ENCODE measurements at regions not wholly inside any gene's neighbourhood (a gene's known extent, or its start where the extent isn't known, plus 50 kb on each side); places are given as distances from the start of the nearest gene placed in this dataset.

DNA sequence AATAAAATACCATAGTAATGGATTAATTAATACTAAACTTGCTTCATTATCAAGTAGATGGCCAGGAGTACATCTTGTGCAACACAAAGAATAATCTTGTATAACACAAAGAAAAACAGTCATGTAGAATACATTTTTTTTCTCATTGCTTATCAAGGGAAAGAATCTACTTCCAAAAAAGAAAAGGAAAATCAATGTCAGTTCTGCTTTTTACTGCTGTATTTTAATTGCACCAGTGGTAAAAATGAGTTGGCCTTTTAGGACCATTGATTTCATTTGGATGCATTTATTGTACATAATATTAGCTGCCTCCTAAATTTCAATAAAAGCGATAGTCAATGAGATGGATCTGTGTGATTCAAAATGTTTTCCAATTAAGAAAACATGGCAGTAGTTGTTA lies 96.9 kb upstream of the BTBD3 start:
- Histone ChIP-seq H3K27me3 (ENCODE audit: insufficient read depth, low read length) (peaks cover 65% of the 10 kb centered on the region), H3K4me3 (ENCODE audit: low read length) (no peak overlapping the region), H3K9me3 (ENCODE audit: insufficient read depth, low read depth, low read length) (no peaks in the 10 kb centered on the region)

DNA sequence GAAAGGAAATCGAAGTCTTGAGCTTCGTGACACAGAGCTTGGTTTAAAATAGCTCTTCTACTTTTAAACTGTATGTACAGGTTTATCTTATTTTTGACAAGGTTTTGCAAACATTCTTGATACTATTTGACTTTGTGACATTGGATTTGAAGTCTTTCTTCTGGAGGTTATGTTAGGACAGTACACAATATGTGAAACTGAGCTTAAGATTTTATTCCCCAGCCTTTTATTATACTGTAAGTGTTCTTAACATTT lies 95.2 kb upstream of the BTBD3 start:
- Histone ChIP-seq H3K4me3 (ENCODE audit: low read length) (no peak overlapping the region), H3K27me3 (ENCODE audit: insufficient read depth, low read length) (peaks cover 77% of the 10 kb centered on the region), H3K9ac (ENCODE audit: low read depth, low read length) (no peak overlapping the region), H3K4me1 (ENCODE audit: insufficient read depth, low read length) (no peaks in the 10 kb centered on the region), H3K9me3 (ENCODE audit: insufficient read depth, low read depth, low read length) (no peaks in the 10 kb centered on the region), H3K36me3 (ENCODE audit: insufficient read depth, low read depth, low read length) (no peaks in the 10 kb centered on the region), H3K27ac (ENCODE audit: low read length) (no peak overlapping the region)

More for the DNA sequence above, 96.9 kb upstream of the BTBD3 start:
- H3K9ac ChIP-seq (ENCODE audit: low read depth, low read length), result no peak overlapping the region
- no peaks in the 10 kb centered on the region for H3K4me1 ChIP-seq (ENCODE audit: insufficient read depth, low read length)
- H3K27ac ChIP-seq (ENCODE audit: low read length), result no peak overlapping the region
- no peaks in the 10 kb centered on the region for H3K36me3 ChIP-seq (ENCODE audit: insufficient read depth, low read depth, low read length)

DNA sequence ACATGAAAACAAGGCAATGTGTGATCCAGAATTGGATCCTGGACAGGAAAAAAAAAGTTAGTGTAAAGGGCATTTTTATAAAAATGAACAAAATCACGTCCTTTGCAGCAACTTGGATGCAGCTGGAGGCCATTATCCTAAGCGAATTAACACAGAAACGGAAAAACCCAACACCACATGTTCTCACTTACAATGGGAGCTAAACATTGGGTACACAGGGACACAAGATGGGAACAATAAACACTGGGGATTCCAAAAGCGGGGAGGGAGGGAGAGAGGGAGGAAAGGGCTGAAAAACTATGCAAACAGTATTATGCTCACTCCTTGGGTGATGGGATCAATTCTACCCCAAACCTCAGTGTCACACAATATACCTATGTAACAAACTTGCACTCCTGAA lies 91.4 kb upstream of the BTBD3 start:
- Histone ChIP-seq H3K4me1 (ENCODE audit: insufficient read depth, low read length) (no peaks in the 10 kb centered on the region), H3K36me3 (ENCODE audit: insufficient read depth, low read depth, low read length) (no peaks in the 10 kb centered on the region), H3K9me3 (ENCODE audit: insufficient read depth, low read depth, low read length) (no peaks in the 10 kb centered on the region), H3K9ac (ENCODE audit: low read depth, low read length) (no peak overlapping the region), H3K27me3 (ENCODE audit: insufficient read depth, low read length) (peaks cover 51% of the 10 kb centered on the region), H3K27ac (ENCODE audit: low read length) (no peak overlapping the region), H3K4me3 (ENCODE audit: low read length) (no peak overlapping the region)

DNA sequence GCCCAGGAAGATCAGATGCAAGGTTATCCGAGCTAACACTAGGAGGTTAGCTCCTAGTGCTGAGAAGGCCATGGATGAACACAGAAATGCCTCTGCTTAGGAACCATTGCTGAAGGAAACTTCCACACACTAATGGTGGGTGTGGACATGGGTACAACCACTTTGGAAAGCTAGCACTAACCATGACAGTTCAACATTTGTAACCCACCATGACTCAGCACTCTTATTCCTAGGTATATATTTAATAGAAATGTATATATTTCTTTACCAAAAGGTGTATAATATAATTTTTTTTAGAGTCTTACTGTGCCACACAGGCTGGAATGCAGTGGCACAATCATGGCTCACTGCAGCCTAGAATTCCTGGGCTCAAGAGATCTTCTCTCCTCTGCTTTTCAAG lies 85.3 kb upstream of the BTBD3 start:
- Histone ChIP-seq H3K27ac (ENCODE audit: low read length) (no peak overlapping the region), H3K9ac (ENCODE audit: low read depth, low read length) (no peak overlapping the region), H3K9me3 (ENCODE audit: insufficient read depth, low read depth, low read length) (no peaks in the 10 kb centered on the region), H3K4me3 (ENCODE audit: low read length) (no peak overlapping the region), H3K27me3 (ENCODE audit: insufficient read depth, low read length) (peaks cover 2% of the 10 kb centered on the region; the same call in 1 of the 2 replicates), H3K36me3 (ENCODE audit: insufficient read depth, low read depth, low read length) (no peaks in the 10 kb centered on the region), H3K4me1 (ENCODE audit: insufficient read depth, low read length) (no peaks in the 10 kb centered on the region)

DNA sequence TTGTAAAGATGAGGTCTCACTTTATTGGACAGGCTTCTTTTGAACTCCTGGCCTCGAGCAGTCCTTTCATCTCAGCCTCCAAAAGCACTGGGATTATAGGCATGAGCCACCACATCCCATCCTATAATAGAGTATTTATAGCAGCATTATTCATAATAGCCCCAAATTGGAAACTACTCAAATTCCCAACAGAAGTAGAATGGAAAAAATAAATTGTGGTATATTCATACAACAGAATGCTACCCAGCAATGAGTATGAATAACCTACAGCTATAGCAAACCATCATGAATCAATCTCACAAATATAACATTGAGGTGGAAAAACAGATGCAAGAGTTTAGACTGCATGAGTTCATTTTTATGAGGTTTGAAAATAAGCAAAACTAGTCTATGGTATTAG lies 84.8 kb upstream of the BTBD3 start:
- Histone ChIP-seq H3K9ac (ENCODE audit: low read depth, low read length) (no peak overlapping the region), H3K27me3 (ENCODE audit: insufficient read depth, low read length) (no peaks in the 10 kb centered on the region), H3K4me1 (ENCODE audit: insufficient read depth, low read length) (no peaks in the 10 kb centered on the region), H3K27ac (ENCODE audit: low read length) (no peak overlapping the region), H3K36me3 (ENCODE audit: insufficient read depth, low read depth, low read length) (no peaks in the 10 kb centered on the region), H3K9me3 (ENCODE audit: insufficient read depth, low read depth, low read length) (no peaks in the 10 kb centered on the region), H3K4me3 (ENCODE audit: low read length) (no peak overlapping the region)

DNA sequence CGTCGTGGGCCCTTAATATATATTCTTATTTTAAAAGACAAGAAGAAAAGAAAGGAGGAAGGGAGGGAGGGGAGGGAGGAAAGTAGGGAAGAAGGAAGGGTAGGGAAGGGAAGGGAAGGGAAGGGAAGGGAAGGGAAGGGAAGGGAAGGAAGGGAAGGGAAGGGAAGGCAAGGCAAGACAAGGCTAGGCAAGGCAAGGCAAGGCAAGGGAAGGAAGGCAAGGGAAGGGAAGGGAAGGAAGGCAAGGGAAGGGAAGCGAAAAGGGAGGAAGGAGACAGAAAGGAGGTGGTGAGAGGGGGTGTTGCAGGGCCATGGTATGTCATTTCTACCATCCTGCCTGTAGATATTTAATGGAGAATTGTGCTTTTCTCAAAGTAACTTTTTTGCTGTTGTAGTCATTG lies 83.9 kb upstream of the BTBD3 start:
- Histone ChIP-seq H3K27me3 (ENCODE audit: insufficient read depth, low read length) (no peaks in the 10 kb centered on the region), H3K27ac (ENCODE audit: low read length) (no peak overlapping the region), H3K36me3 (ENCODE audit: insufficient read depth, low read depth, low read length) (no peaks in the 10 kb centered on the region)

DNA sequence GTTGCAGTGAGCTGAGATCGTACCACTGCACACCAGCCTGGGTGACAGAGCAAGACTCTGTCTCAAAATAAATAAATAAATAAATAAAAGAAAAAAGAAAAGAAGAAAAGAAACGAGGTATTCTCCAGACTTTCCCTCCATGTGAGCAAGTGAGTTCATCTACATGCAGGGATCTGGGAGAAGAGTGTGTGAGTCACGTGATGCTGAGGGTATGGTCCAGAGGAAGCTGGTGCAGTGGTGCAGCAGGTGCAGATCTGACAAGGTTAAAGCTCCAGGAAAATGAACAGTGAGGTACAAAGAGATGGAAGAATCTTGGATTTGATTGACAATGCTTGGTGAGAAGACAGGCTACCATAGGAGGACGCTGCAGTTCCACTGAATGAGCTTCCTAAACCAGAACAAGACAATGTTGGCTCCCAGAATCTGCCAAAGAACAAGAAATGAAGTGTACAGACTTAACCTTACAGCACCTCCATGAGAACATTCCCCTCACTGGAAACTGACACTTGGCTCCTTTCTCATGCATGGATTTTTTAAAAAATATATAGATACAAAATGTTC lies 79.5 kb upstream of the BTBD3 start:
- Histone ChIP-seq H3K9ac (ENCODE audit: low read depth, low read length) (no peak overlapping the region), H3K36me3 (ENCODE audit: insufficient read depth, low read depth, low read length) (no peaks in the 10 kb centered on the region), H3K9me3 (ENCODE audit: insufficient read depth, low read depth, low read length) (no peaks in the 10 kb centered on the region), H3K27me3 (ENCODE audit: insufficient read depth, low read length) (no peaks in the 10 kb centered on the region), H3K27ac (ENCODE audit: low read length) (no peak overlapping the region), H3K4me1 (ENCODE audit: insufficient read depth, low read length) (no peaks in the 10 kb centered on the region), H3K4me3 (ENCODE audit: low read length) (no peak overlapping the region)

More for the DNA sequence above, 83.9 kb upstream of the BTBD3 start:
- Histone ChIP-seq H3K9me3 (ENCODE audit: insufficient read depth, low read depth, low read length) (no peaks in the 10 kb centered on the region), H3K9ac (ENCODE audit: low read depth, low read length) (no peak overlapping the region), H3K4me1 (ENCODE audit: insufficient read depth, low read length) (no peaks in the 10 kb centered on the region), H3K4me3 (ENCODE audit: low read length) (no peak overlapping the region)

DNA sequence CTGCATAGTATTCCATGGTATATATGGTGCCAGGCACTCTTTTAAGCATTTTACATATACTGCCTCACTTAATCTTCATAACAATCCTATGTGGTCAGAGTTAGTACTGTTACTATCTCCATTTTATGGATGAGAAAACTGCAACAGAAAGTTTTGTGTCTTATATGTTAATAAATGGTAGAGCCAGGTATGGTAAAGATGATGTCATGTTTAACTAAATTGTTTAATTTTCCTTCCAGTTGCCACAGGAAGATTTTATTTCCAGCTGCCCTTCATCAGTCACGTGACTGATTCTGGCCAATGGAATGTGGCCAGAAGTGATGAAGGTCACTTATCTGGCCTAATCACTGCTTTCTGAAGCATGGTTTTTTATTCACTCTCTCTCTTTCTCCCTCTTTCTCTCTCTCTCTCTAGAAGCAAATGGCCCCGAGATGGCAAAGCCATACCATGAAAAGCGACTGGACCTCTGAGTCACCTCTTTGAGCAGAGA lies 75.7 kb upstream of the BTBD3 start:
- no peak overlapping the region for H3K4me3 ChIP-seq (ENCODE audit: low read length)
- no peak overlapping the region for H3K9ac ChIP-seq (ENCODE audit: low read depth, low read length)
- H3K27ac ChIP-seq (ENCODE audit: low read length), result no peak overlapping the region
- H3K36me3 ChIP-seq (ENCODE audit: insufficient read depth, low read depth, low read length), result no peaks in the 10 kb centered on the region
- no peaks in the 10 kb centered on the region for H3K4me1 ChIP-seq (ENCODE audit: insufficient read depth, low read length)
- no peaks in the 10 kb centered on the region for H3K9me3 ChIP-seq (ENCODE audit: insufficient read depth, low read depth, low read length)
- no peaks in the 10 kb centered on the region for H3K27me3 ChIP-seq (ENCODE audit: insufficient read depth, low read length)

DNA sequence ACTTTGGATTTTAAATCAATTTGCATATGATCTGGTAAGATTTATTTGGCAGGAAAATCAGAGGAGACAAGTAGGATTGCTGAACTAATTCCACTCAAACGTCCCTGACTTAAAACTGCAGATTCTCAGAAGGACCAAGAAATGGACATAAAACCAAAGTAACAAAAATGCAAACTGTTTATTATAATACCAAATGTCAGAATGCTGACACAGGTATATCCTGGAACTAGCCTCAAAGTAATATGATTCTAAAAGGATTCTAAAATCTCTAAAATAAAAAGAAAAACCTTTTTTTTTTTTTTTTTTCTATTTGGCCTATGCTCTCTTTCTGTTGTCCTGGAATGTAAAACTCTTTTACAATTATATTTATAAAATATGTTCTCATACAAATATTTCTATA lies 74.4 kb upstream of the BTBD3 start:
- Histone ChIP-seq H3K27me3 (ENCODE audit: insufficient read depth, low read length) (no peaks in the 10 kb centered on the region), H3K4me3 (ENCODE audit: low read length) (no peak overlapping the region), H3K9me3 (ENCODE audit: insufficient read depth, low read depth, low read length) (no peaks in the 10 kb centered on the region), H3K27ac (ENCODE audit: low read length) (no peak overlapping the region), H3K36me3 (ENCODE audit: insufficient read depth, low read depth, low read length) (no peaks in the 10 kb centered on the region), H3K4me1 (ENCODE audit: insufficient read depth, low read length) (no peaks in the 10 kb centered on the region), H3K9ac (ENCODE audit: low read depth, low read length) (no peak overlapping the region)

DNA sequence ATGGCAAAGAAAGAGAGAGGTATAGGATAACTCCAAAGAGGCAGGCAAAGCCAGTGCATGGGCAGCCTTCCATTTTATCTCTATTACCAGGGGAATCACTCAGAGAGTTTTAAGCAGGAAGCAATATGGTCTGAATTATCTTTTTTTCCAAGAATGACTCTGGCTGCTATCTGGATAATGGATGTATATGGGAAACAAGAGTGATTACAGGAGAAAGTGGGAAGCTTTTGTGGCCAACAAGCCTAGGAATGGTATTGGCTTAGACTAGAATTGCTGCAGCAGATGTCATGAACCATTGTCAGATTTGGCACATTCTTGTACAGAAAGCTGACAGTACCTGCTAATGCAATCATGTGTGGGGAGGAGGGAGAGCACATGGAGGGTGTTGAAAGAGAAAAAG lies 73.0 kb upstream of the BTBD3 start:
- no peaks in the 10 kb centered on the region for H3K9me3 ChIP-seq (ENCODE audit: insufficient read depth, low read depth, low read length)
- no peaks in the 10 kb centered on the region for H3K27me3 ChIP-seq (ENCODE audit: insufficient read depth, low read length)
- no peaks in the 10 kb centered on the region for H3K36me3 ChIP-seq (ENCODE audit: insufficient read depth, low read depth, low read length)
- no peak overlapping the region for H3K27ac ChIP-seq (ENCODE audit: low read length)
- no peak overlapping the region for H3K4me3 ChIP-seq (ENCODE audit: low read length)
- no peak overlapping the region for H3K9ac ChIP-seq (ENCODE audit: low read depth, low read length)
- H3K4me1 ChIP-seq (ENCODE audit: insufficient read depth, low read length), result peaks cover 4% of the 10 kb centered on the region; the same call in 1 of the 2 replicates

DNA sequence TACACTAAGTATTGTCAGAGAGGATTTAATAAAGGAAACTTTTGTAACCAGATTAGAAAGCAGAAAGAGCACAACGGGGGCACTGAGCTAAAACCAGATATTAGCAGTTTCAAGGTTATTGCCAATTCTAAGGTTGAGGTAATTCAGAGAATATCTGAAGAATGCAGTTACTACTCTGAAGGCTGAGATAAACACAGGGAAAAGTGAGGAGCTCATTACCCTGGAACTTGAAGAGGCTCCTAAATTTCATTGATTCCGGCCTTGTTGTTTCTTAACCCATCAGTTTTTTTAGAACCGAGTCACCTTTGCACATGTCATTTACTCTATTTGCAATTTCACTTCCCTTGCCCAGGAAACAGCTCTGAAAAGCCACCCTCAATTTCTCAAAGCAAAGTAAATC lies 72.4 kb upstream of the BTBD3 start:
- H3K4me3 ChIP-seq (ENCODE audit: low read length), result no peak overlapping the region
- no peak overlapping the region for H3K9ac ChIP-seq (ENCODE audit: low read depth, low read length)
- no peaks in the 10 kb centered on the region for H3K36me3 ChIP-seq (ENCODE audit: insufficient read depth, low read depth, low read length)
- no peaks in the 10 kb centered on the region for H3K27me3 ChIP-seq (ENCODE audit: insufficient read depth, low read length)
- H3K27ac ChIP-seq (ENCODE audit: low read length), result no peak overlapping the region
- H3K4me1 ChIP-seq (ENCODE audit: insufficient read depth, low read length), result peaks cover 6% of the 10 kb centered on the region; the same call in 1 of the 2 replicates
- no peaks in the 10 kb centered on the region for H3K9me3 ChIP-seq (ENCODE audit: insufficient read depth, low read depth, low read length)

DNA sequence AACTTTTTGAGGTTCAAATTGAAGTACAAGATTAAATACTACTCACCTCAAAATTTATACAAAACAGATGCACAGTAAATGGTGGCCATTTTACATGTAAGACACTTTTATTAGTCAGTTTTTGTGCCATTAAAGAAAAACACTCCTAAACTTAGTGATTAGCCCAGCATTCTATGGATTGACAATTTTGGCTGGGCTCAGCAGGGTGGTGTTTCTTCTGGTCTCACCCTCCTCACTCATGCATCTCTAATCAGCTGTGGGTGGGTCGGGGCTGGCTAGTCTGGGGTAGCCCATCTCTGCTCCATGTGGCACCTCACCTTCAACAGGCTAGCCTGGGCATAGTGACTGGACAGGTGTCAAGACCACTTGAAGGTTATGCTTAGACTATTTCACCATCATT lies 71.6 kb upstream of the BTBD3 start:
- Histone ChIP-seq H3K9ac (ENCODE audit: low read depth, low read length) (no peak overlapping the region), H3K27me3 (ENCODE audit: insufficient read depth, low read length) (no peaks in the 10 kb centered on the region), H3K4me3 (ENCODE audit: low read length) (no peak overlapping the region), H3K4me1 (ENCODE audit: insufficient read depth, low read length) (peaks cover 9% of the 10 kb centered on the region; the same call in 1 of the 2 replicates), H3K36me3 (ENCODE audit: insufficient read depth, low read depth, low read length) (no peaks in the 10 kb centered on the region), H3K27ac (ENCODE audit: low read length) (no peak overlapping the region), H3K9me3 (ENCODE audit: insufficient read depth, low read depth, low read length) (no peaks in the 10 kb centered on the region)

DNA sequence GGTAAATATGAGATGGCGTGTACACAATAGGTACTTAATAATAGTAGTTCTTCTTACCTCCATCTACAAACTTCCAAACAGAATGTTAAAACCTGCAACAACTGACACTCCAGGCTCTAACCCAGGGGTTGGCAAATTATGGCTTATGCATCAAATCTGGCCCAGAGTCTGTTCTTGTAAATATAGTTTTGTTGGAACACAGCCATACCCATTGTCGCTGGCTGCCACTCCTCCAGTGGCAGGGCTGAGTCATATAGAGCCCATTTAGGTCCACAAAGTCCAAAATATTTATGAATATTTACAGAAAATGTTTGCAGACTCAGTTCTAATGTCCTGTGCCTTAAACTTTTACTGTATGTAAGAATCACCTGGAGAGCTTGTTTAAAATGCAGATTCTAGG lies 69.9 kb upstream of the BTBD3 start:
- no peak overlapping the region for H3K4me3 ChIP-seq (ENCODE audit: low read length)

More for the DNA sequence above, 69.9 kb upstream of the BTBD3 start:
- H3K9ac ChIP-seq (ENCODE audit: low read depth, low read length), result no peak overlapping the region
- H3K9me3 ChIP-seq (ENCODE audit: insufficient read depth, low read depth, low read length), result no peaks in the 10 kb centered on the region
- H3K36me3 ChIP-seq (ENCODE audit: insufficient read depth, low read depth, low read length), result no peaks in the 10 kb centered on the region
- H3K27ac ChIP-seq (ENCODE audit: low read length), result no peak overlapping the region
- H3K27me3 ChIP-seq (ENCODE audit: insufficient read depth, low read length), result no peaks in the 10 kb centered on the region
- peaks cover 11% of the 10 kb centered on the region; the same call in 1 of the 2 replicates for H3K4me1 ChIP-seq (ENCODE audit: insufficient read depth, low read length)

All from iPS-20b (cell line).